NCI-H446 (cell line): ENCODE measurements at regions not wholly inside any gene's neighbourhood (a gene's known extent, or its start where the extent isn't known, plus 50 kb on each side); places are given as distances from the start of the nearest gene placed in this dataset.

Experiments used
- DNase-seq, 2 experiments: peaks; one replicate each; lab custom pipeline; 2025; lab: John Stamatoyannopoulos, UW

DNA sequence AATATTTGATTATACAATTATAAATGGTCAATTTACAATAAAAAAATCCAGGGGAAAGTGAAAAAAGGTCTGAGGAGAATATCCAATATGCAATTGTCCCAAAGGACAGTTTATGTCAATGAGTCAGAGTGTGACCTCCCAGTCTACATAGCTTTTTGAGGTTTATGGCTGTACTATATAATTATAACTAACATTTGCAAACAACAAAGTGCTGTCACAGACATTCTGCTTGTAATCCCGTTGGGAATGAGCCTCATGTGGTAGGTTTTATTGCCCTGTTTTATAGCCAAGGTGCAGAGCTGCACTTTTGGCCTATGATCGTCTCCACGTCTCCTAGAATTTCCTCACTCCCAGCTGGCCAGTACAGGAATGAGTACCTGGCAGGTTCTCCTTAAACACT is 103.8 kb downstream of the ADSS2 start:
- no peak for DNase-seq

- no peak for DNase-seq
These were observed 102.6 kb downstream of the ADSS2 start for GRCh38 chr1:244349103-244349531.

- DNase-seq: no peak
These were observed 102.1 kb downstream of the ADSS2 start for GRCh38 chr1:244349581-244350001.

- DNase-seq: no peak
These were observed 101.7 kb downstream of the ADSS2 start for GRCh38 chr1:244350027-244350426.

DNA sequence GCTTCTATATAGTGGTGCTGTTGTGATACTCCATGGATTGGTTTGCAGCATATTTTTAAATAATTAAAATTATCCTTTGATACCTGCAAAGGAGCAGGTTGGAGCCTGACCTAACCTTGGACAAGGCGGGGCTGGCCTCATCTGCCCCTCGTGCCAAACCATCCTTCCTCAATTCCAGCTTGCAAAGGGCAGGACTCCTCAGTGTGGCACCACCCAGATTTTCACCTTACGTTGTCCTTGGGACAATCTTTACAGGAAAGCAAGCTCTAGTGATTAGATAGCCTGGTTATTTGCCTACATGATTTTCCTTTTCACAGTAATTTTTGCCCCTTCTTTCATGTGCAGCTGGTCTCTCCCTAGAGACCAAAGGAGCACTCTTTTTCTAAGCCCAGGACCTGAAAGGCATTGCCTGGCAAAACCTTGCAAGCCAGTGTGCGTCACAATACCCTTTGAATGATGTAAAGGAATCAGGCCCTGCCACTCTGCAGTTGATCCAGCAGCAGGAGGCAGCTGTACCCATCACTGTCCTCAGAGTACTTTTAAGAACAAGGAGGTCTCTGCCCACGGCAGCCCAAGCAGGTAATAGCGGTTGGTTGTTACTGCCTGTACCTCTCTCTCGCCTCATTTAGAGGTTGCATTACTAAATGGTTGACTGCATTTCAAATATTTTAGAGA is 99.4 kb downstream of the ADSS2 start:
- DNase-seq: no peak

DNA sequence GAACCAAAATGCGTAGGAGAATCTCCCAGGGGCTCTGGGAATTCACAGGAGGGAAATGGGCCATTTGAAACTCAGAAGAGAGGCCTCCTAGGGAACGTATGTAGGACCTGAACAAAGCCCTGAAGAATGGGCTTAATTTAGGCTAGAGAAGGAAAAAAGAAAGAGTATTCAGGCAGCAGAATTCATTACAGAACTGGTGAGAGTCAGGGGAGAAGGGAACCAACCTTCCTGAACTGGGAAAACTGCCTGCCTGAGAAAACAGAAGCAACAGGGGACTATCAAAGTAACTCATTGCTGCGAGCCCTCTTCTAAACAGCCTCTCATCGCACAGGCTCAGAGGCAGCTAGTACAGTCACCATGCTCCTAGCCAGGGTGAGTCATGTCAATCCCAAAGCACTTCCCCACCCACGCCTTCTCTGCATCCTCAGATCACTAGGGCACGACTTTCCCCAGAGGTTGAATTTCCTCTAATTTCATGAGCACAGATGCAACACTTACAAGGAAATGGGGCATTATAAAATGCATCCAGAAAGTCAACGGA is 98.1 kb downstream of the ADSS2 start:
- peak in 1 of 2 experiments; percentile 9 for DNase-seq

DNA sequence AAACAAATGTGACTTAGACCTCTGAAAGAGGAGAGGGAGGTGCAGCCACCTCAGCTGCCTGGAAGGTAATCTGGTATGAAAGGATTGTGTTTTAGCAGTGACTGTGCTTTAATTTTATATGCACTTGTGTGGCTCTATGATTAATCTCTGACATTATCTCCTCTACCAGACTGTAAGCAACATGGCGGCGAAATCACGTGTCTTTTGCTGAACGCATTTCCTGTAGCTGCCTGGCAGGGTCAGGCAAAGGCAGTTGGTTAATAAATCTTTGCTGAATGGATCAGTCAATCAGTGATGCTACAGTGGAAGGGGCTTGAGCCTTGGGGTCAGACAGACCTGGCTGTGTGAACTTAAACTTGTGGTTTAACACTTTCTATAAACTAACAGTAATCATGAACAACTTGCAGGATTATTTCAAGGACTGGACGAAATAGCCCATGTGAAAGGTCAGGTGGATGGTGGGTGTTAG is 96.9 kb downstream of the ADSS2 start:
- no peak for DNase-seq

GRCh38 chr1:244356376-244356775 is 95.3 kb downstream of the ADSS2 start:
- no peak for DNase-seq
